ENCODE measurements at regions not wholly inside any gene's neighbourhood (a gene's known extent, or its start where the extent isn't known, plus 50 kb on each side); places are given as distances from the start of the nearest gene placed in this dataset.
A peak's percentile ranks its signal among the peaks of the same experiment; 100 is the strongest.

DNA sequence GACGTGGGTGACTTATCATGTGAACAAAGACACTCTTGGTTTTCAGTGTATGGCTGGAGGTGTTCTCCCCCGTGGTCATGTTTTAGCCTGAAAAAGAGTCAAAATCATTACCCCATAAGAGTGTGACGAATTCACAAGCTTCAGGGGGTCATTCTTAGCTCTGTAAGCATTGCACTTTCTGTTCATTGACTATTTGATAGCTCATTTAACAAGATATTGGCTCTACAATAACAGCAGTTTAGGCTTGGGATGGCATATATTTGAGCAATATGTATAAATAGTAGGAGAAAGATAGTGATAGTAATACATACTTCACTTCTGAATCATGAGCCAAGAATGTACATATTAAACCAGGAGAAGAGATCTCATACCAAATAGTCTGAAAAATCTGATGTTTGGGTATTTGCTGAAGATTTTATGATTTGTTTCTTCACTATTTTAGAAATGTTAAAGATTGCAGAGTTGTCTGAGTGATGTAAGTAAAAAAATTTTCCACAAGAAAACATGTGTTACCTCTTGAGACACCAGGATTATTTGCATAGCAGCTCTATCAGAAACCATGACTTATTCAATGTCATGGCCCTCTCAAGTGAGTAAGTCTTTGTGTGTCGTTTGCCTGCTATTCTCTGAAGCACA, 996.0 kb downstream of the OTOL1 start:
- TF ChIP-seq CTCF (IDR thresholded peaks at IDR 0.05; ENCODE audit: control insufficient read depth, insufficient read depth, low read depth, low read length, missing control alignments) = no peak
- no peak overlapping the region for H3K4me3 ChIP-seq (ENCODE audit: control insufficient read depth, low read depth, low read length)
- DNase-seq (ENCODE audit: low read depth) = peak; percentile 80

GRCh38 chr3:162498626-162499025, 1002.0 kb downstream of the OTOL1 start:
- no peak for DNase-seq (ENCODE audit: low read depth)
- H3K4me3 ChIP-seq (ENCODE audit: control insufficient read depth, low read depth, low read length) = no peak overlapping the region
- TF ChIP-seq CTCF (IDR thresholded peaks at IDR 0.05; ENCODE audit: control insufficient read depth, insufficient read depth, low read depth, low read length, missing control alignments) = no peak

DNA sequence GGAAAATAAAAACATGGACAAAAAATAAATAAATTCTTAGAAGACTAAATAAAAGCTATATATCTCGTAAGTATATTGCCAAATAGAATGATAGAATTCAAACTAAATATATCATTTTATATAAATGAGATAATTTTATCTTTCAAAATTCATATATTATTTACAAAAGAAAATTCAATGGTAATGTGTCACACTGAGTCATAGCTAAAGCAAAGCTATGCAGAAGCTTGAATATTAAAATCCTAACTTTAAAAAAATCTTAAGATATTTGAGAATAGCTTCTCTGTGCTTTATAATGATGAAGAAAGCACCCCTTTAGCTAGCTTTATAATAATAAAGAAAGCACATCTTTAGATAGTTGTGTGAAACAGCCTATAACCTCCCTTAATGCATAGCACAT, 1010.8 kb downstream of the OTOL1 start:
- no peak for TF ChIP-seq CTCF (IDR thresholded peaks at IDR 0.05; ENCODE audit: control insufficient read depth, insufficient read depth, low read depth, low read length, missing control alignments)
- DNase-seq (ENCODE audit: low read depth) = no peak
- H3K4me3 ChIP-seq (ENCODE audit: control insufficient read depth, low read depth, low read length) = no peak overlapping the region

GRCh38 chr3:162512488-162512887, 1015.9 kb downstream of the OTOL1 start:
- no peak overlapping the region for H3K4me3 ChIP-seq (ENCODE audit: control insufficient read depth, low read depth, low read length)
- no peak for TF ChIP-seq CTCF (IDR thresholded peaks at IDR 0.05; ENCODE audit: control insufficient read depth, insufficient read depth, low read depth, low read length, missing control alignments)
- no peak for DNase-seq (ENCODE audit: low read depth)

GRCh38 chr3:162517110-162517509, 1020.5 kb downstream of the OTOL1 start:
- no peak overlapping the region for H3K4me3 ChIP-seq (ENCODE audit: control insufficient read depth, low read depth, low read length)
- TF ChIP-seq CTCF (IDR thresholded peaks at IDR 0.05; ENCODE audit: control insufficient read depth, insufficient read depth, low read depth, low read length, missing control alignments) = peak; percentile 7
- no peak for DNase-seq (ENCODE audit: low read depth)

- no peak for TF ChIP-seq CTCF (IDR thresholded peaks at IDR 0.05; ENCODE audit: control insufficient read depth, insufficient read depth, low read depth, low read length, missing control alignments)
Measured at GRCh38 chr3:162521669-162522068, 1025.1 kb downstream of the OTOL1 start.

More at GRCh38 chr3:162521669-162522068, 1025.1 kb downstream of the OTOL1 start:
- DNase-seq (ENCODE audit: low read depth) = no peak
- H3K4me3 ChIP-seq (ENCODE audit: control insufficient read depth, low read depth, low read length) = no peak overlapping the region
